GM19238 (cell line): ENCODE measurements at regions not wholly inside any gene's neighbourhood (a gene's known extent, or its start where the extent isn't known, plus 50 kb on each side); places are given as distances from the start of the nearest gene placed in this dataset.
"Not testable (repeated sequence)": the region's sequence is repeated elsewhere in the genome, so short reads cannot be mapped to it uniquely, and the experiment has no call there.

Experiments used
- DNase-seq: peaks from one replicate; pipeline ENCODE4 v3.0.0; 2011; ENCODE audit warnings: low spot score; ENCODE audit not compliant: insufficient read length

- no peak for DNase-seq
Measured at GRCh38 chr12:126982707-126983106, 1284.3 kb upstream of the TMEM132C start.

DNA sequence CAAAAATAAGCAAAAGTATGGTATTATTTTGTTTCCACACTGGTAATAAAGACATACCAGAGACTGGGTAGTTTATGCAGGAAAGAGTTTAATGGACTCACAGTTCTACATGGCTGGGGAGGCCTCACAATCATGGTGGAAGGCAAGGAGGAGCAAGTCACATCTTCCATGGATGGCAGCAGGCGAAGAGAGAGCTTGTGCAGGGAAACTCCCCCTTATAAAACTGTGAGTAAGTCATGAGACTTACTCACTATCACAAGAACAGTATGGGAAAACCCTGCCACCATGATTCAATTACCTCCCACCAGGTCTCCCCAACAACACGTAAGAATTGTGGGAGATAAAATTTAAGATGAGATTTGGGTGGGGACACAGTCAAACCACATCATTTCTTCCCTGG is 1283.2 kb upstream of the TMEM132C start:
- DNase-seq, result not testable (repeated sequence)

- DNase-seq, result not testable (repeated sequence)
Measured at GRCh38 chr12:126985663-126986062, 1281.3 kb upstream of the TMEM132C start.

GRCh38 chr12:126989532-126989931 is 1277.4 kb upstream of the TMEM132C start:
- no peak for DNase-seq

GRCh38 chr12:126993898-126994297 is 1273.1 kb upstream of the TMEM132C start:
- DNase-seq, result no peak

- no peak for DNase-seq
Measured at GRCh38 chr12:126994599-126994998, 1272.4 kb upstream of the TMEM132C start.

GRCh38 chr12:126998031-126998430 is 1268.9 kb upstream of the TMEM132C start:
- no peak for DNase-seq

DNA sequence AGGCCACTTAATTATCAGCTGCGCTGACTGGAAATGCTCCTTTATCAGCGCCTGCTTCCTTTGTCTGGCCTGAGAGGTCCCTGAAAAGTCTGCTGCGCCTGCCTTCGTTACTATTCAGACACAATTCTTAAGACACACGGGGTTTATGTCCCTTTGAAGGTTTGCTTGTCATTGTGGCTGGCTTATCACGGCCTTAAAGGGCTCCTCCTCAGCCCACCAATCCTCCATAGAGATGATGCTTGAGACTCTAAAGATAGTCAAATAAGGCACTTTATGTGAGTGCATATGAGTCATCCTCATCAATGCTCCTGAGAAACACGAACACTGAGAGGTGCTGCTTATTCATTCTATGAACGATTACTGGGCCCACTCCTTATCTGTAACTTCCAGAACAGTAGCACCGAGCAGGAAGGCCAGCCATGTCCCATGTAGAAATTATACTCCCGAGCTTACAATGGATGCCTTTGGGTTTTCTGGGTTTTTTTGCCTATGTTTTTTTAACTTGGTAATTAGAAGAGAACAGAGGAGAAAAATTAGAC is 1268.2 kb upstream of the TMEM132C start:
- DNase-seq, result no peak

GRCh38 chr12:126999352-126999751 is 1267.6 kb upstream of the TMEM132C start:
- no peak for DNase-seq

DNA sequence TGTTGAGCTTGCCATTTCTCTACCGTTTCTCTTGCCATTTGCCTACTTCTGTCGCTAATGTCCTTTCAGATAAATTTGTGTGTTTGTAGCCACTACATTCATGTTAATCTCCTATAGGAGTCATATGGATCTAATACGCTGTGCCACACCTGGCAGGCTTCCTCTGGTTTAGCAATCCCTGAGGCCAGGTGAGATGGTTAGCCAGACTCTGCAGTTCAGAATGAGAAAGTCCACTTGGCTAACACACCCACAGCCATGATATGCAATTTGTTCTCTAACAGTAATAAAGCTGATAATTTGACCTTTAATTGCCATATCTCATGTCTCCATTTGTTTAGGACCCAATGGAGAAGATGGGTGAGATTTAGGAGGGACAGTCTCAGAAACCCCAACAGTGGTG is 1261.6 kb upstream of the TMEM132C start:
- DNase-seq, result no peak

DNA sequence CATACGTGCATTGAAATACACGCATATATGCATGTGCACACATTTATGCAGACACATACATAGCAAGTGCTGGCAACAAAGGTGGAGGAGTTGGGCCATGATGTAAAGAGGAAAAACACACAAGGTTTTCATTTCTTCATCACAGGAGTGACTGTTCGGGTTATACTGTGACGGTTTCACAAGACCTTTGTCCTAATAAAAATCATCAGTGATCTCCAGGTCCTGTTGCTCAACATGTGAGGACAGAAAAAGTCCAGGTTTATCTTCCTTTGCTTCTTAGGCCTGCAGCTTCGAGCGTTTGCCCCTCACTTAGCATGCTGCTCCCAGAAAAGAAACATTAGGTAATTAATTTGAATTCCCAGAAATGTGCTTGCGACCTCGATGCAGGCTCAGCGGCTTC is 1260.0 kb upstream of the TMEM132C start:
- no peak for DNase-seq

GRCh38 chr12:127008755-127009403 is 1258.1 kb upstream of the TMEM132C start:
- no peak for DNase-seq

- no peak for DNase-seq
Measured at GRCh38 chr12:127012109-127012508, 1254.9 kb upstream of the TMEM132C start.

- DNase-seq, result no peak
Measured at GRCh38 chr12:127013197-127013596, 1253.8 kb upstream of the TMEM132C start.

DNA sequence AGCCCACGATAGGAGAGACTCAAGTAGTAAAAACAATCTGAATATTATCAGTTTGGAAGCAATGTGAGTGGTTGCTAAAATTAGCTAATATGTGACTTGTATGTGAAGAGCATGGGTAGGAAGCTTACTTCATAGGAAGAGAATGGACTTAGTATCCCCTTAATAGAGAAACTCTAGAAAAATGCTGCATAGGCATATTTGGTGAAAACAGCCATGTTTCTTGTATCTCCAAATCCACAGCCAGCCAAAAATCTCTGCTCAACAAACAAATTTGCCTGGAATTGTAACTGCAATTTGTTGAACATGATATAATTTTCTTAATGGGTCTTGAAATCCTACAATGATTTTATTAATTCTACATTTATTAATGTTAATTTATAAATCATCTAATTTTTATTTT is 1252.9 kb upstream of the TMEM132C start:
- no peak for DNase-seq

DNA sequence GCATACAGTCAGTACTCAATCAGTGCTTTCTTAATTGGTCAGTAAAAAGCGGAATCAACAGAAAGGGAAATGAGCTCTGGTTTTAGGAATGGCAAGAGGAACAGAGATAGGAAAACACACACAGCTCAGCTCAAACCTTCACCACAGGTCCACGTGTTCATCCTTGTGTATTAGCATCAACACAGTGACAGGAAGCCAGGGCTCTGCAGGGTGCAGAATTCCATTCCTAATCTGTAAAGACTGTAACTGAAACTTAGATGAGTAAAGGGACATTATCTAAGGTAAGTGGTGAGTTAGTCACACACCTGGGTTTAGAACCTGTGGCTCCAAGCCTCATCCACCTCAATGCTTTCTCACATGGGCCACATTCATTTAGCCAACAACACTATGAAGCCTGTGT is 1242.2 kb upstream of the TMEM132C start:
- no peak for DNase-seq

DNA sequence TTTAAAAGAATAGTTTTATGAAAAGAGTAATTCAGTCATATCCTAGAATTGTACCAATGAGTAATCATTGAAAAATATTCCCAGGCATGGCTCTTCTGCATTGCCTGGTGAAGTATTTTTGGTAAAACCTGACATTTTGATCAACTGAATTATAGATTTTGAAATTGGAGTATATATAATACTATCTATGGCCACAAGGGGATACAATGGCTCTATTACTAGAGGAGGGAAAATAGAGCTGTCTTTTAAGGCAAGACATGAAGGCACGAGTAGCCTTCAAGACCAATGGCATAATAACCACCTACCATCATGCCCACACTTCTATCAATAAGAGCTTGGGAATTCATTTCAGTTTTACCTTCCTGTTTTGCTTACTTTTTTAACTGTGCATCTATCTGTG is 1241.4 kb upstream of the TMEM132C start:
- DNase-seq, result no peak

- no peak for DNase-seq
Measured at GRCh38 chr12:127035011-127035879, 1231.7 kb upstream of the TMEM132C start.

DNA sequence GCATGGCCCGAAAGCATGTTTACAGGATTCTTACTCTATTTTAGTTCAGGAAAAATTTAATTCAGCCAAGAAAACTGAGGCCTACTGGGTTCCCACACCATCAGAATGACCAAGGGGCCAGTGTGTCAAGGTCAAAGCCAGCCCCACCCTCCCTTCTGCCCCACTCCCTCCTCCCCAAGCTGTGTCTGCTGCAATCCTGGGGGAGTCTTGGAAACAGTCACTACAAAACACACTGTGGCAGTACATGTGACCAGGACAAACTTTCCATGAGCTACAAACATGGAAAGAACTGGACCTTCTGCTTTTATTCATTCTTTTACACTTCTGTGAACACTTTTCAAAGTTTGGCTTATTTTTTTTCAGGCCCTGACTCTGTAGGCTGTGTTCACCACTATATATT is 1228.8 kb upstream of the TMEM132C start:
- no peak for DNase-seq

- DNase-seq, result no peak
Measured at GRCh38 chr12:127038761-127039160, 1228.2 kb upstream of the TMEM132C start.

DNA sequence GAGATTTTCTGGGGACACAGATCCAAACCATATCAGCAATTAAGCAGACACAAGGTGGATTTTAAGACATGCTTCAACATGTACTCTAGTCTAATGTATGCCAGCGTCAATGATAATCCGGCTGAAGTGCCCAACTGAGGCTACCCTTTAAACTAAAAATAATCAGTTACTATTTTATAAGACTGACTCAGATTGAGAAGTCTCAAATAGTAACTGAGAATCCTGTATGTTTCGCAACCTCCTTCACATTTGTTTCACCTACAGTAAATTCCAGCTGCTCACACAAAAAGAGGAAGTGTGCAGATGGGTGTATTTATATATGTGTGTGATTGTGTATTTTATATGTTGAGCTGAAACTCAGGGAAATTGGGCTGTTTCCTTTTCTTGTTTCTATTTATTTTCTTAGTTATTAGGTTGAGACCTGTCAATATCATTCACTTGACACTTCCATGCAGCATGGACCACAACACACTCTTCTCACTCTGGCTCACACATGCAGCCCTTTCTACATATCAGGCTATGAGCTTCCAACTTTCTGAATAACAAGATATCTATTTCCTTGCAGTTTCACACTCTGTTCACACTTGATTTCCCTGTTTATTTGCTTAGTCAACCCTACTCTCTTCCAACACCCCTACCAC is 1224.9 kb upstream of the TMEM132C start:
- DNase-seq, result peak; percentile 13

DNA sequence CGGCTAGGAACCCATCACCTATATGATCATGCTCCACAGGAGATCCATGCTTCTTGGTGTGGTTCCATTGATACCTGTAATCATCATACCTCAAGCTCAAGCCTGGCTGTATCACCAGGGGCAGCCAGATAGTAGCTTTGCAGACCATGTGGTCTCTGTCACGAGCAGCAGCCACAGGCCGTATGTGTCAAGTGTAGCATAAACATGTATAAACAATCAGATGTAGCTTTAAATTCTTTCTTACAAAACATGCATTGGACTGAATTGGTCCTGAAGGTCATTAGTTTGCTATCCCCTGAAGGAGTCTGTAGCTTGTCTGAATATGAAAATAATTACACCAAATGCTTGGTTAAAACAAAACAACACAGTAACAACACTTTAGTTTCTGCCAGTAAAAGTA is 1223.2 kb upstream of the TMEM132C start:
- no peak for DNase-seq
